Non-pigmented ciliary epithelial cell (primary cell): ENCODE measurements at regions not wholly inside any gene's neighbourhood (a gene's known extent, or its start where the extent isn't known, plus 50 kb on each side); places are given as distances from the start of the nearest gene placed in this dataset.

Source experiments
- DNase-seq: peaks from one replicate; pipeline ENCODE4 v3.0.0-alpha.2; 2010; ENCODE audit warnings: low read depth

DNA sequence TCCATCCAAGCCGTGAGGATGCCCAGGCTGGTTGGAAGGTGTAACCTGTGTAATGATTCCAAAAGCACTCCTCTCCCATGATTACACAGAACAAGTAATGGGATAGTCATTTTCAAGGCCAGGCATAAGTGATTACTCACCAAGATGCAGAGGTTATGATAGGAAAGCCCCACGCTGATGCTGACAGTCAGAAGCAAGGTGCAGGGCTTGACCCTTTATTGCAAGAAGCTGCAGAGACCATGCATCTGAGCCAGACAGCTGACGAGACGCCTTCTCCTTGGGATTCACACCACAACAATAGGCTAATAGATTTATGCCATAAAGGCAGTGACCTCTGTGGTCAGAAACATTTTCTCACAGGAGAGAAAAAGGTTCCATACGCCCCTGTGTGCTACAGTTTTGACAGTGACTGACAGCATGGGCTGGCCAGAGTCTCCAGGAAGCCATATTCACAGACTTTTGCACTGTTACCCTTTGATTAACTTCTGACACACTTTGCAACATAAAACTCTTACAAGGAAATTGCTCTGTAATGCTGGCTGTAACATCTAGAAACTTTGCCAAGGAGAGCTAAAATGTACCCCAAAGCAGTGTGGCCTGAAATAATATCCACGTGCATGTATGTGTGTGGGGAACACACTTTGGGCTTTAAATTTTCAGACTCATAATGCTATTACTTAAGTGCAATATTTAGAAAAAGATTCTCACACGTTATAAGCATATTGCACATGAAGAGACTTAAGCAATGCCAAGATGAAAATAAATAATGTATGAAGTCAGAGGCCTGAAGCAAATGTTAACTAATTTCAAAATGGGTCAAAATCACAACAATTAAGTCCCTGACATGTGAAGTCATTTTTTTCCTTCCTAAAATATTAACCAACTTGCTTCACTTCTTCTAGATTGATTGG, 1079.0 kb upstream of the TENM4 start:
- no peak for DNase-seq

DNA sequence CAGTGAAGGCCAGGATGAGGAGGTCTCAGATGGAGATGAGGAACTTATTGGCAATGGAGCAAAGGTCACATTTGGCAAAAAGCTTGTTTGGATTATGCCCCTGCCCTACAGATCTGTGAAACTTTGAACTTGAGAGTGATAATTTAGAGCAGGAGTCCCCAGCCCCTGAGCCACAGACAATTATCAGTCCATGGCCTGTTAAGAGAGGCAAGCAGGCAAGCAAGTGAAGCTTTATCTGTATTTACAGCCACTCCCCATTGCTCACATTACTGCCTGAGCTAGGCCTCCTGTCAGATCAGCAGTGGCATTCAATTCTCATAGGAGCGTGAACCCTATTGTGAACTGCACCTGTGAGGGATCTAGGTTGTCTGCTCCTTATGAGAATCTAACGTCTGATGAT, 1076.9 kb upstream of the TENM4 start:
- DNase-seq = no peak

DNA sequence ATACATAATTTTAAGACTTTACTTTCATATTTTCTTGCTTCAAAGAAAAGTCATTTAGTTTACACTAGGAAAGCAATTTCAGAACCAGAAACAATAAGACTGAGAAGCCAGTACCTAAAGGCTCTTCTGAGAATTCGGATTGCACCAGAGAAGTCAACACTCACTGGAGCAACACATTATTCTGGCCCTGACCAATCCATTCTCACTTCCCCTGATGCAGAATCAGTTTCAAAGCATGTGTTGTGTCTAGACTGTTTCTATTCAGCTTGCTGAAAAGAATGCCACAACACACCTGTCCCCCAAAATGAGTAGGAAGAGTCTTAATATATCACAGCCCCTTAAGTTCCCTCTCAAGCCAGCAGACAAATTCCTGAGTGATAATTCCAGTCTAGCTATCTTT, 1074.3 kb upstream of the TENM4 start:
- no peak for DNase-seq

DNA sequence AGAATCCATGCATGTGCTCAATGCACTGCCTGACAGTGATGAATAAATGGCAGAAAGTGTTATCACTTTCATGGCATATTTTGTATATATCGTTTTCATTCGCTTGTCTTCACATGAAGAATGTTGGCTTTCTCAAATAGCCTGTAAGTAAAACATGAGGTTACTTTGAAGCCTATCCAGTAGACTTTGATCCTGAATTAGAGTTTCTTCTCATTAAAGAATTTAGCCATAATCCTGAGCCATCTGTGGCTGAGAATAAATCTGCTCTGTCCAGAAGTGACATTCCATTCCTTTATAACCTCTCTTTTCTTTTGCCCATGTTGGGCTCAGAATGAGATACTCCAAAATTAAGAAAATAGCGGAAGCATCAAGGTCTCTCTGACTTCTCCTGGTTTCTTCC, 1071.7 kb upstream of the TENM4 start:
- DNase-seq = no peak

DNA sequence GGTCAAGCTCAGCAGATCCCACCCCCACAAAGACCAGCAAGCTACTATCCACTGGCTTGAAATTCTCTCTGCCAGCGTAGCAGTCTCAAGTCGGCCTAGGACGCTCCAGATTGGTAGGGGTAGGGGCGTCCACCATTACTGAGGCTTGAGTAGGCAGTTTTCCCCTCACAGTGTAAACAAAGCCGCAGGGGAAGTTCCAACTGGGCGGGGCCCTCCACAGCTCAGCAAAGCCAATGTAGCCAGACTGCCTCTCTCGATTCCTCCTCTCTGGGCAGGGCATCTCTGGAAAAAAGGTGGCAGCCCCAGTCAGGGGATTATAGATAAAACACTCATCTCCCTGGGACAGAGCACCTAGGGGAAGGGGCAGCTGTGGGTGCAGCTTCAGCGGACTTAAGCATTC, 1064.9 kb upstream of the TENM4 start:
- no peak for DNase-seq

DNA sequence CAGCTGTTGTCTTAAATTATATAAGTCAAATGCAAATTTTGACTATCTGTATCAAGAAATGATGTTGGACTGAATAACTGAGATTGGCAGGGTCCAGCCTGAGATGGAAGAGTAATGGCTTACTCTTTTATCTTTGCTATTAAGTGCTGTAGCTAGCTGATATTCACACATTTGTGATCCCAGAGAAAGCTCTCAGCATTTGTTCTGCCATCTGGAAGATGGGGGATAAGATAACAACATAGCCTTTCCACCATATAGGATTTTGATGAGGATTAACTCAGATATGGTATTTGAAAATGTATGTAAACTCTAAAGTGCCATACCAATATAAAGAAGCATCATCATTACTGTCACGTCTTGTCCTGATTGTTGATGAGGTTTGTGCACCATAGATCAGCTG, 1063.2 kb upstream of the TENM4 start:
- DNase-seq = no peak

DNA sequence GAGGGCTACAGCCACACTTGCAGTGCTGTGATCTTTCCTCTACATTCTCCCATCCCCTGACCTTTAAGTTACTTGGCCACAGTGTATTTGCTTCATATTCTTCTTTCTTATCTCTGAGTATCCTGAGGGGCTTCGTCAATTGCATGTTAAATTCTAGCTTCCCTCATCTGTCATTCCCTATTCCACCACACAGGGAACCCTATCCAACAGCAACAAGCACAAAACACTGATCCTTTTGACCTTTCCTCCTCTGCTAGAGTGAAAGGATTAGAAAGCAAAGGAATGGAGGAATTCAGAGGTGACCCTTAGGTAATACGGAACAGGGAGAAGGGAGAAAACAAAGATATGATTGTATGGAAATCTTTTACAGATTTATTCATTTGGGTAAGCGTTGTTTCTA, 1061.7 kb upstream of the TENM4 start:
- DNase-seq = no peak

DNA sequence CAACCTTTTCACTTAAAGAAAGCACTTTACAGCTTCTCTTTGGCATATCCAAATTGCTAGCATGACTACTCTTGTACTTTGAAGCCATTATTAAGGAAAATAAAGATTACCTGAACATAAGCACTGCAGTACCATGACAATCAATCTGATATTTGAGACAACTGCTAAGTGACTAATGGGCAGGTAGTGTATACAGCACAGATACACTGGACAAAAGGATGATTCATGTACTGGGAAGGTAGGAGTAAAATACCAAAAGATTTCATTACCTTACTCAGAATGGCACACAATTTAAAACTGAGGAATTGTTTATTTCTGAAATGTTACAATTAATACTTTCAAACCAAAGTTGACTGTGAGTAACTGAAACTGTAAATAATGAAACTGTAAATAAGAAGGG, 1054.3 kb upstream of the TENM4 start:
- no peak for DNase-seq

DNA sequence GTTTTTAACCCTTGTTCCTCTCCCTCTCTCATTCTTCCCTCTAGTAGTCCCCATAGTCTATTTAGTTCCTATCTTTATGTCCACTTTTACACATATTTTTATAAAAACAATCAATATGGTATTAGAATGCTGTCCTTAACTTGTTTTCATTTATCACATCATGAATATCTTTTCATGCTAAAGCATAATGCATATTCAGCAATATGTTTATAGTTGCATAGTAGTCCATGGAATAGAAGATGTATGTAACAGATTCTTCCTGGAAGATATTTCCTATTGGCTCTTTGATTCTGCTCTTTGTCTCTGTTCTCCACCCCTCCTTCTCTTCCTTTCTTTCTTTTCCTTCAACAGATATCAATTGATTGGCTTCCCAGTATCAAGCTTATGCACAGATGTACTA, 1047.1 kb upstream of the TENM4 start:
- DNase-seq = no peak

DNA sequence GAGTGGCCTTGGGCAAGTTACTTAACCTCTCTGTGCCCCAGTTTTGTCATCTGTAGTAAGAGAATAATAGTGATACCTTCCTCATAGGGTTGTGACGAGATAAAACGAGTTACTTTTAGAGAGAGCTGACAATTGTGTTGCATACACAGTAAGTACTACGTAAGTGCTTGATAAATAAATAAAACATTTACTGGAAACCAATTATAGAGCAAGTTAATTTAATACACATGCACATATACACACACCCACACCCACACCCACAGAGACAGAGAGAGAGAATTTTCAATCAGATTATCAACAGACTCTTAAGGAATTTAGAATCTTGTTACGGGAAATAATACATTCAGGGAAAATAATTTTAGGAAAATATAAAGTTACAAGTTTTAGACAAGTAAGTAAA, 1045.8 kb upstream of the TENM4 start:
- DNase-seq = no peak

DNA sequence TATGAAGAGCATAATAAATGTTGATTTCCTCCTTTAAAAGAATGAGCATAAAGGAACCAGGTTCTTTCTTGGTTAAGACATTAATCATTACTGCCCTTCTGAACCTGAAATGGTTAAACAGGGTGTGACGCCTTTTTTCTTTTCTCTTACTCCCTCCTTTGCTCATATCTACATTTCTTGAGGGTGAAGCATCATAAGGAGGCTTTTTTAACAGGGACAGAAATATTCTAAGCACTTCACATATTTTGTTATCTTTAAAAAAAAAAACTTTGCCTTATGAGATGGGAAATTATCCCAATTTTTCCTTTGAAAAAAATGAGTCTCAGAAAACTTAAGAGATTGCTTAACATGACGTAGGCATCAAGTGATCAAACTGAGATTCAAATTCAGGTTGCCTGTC, 1036.3 kb upstream of the TENM4 start:
- no peak for DNase-seq

DNA sequence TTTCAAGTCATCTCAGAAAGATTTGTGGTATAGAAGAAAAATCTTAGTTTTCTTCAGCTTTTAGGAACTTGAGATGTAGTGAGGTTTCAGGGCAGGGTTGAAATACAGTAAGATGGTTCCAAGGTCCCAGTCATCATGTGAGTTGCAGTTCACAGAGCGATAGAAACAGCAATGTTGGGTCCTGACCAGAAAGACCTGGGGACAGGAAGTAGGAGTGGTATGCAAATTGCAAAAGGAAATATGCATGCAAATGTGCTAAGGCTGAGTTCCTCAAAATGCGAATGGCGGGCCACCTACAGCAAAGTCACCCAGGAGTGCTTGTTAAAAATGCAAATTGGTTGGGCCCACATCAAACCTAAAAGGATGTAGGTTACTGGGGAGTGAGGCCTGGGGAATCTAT, 1032.7 kb upstream of the TENM4 start:
- no peak for DNase-seq

DNA sequence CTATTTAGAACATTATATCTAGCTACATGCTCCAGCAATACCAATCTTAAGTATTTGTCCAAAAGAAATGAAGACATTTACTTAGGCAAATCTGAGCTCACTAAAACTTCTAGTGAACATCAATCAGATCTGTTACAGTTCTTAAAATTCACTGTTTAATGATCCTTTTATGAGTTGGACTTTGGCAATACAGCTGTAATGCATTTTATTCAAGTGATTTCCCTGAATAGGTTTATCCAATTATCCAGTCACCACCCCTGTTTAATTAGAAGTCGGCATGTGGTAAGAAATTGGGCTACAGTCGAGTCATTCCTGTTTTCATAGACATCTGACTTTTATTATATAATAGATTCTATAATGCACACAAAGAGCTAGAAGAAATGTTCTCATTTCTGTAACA, 1029.0 kb upstream of the TENM4 start:
- no peak for DNase-seq

DNA sequence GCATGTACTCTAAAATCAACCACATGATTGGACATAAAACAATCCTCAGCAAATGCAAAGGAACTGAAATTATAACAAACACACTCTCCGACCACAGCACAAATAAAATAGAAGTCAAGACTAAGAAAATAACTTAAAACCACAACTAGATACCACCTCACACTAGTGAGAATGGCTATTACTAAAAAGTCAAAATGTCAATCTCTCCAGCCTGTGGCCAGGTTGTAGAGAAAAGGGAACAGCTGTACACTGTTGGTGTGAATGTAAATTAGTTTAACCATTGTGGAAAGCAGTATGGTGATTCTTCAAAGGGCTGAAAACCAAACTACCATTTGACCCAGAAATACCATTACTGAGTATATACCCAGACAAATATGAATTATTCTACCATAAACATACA, 1025.7 kb upstream of the TENM4 start:
- no peak for DNase-seq

DNA sequence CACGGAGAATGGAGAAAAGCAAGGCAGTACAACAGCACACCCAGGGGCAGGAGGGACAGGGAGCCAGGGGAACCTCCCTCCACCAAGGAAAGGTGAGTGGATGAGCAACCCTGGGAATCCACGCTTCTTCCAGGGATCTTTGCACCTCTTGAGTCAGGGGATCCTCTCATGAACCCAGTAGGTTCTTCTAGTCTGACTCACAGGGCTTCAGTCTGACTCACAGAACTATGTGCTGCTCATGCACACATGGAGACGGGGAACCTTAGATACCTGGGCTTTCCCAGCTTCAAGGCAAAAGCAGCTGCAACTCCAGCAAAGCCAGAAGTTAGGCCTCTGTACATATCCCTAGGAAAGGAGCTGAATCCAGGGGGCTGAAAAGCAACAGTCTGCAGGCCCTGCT, 1021.4 kb upstream of the TENM4 start:
- peak; percentile 31 for DNase-seq

DNA sequence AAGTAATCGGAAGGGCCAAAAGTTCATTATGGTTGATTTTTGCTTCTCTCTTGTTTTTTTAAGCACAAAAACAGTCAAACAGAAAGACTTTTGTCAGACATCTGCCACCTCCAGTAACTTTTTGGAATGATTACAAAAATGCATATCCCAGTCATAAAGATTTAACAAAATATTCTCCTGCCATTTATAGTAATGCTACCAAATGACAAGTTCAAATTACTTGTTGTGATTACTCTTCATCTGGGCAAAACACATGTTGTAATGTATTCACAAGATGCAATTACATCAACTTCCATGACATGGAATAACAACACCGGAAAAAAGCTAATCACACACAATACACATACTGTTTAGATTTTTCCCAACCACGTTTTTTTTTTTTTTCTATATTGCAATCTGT, 1017.5 kb upstream of the TENM4 start:
- no peak for DNase-seq

DNA sequence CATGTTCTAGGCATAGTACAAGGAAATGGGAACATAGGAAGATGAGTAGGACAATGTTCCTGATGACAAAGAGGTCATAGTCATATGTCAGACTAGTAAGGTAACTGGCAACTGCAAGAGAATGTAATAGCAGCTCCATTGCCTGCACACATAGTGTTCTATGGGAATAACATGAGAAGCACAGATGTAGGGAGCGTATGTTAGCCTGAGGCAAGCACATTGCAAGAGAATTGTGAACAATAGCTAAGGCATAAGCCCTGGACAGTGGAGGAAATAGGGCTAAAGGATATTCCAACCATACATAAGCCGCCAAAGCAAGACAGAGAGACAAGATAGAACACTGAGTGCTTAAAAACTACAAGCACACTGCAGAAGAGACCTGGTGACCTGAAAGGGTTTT, 1017.0 kb upstream of the TENM4 start:
- DNase-seq = no peak

DNA sequence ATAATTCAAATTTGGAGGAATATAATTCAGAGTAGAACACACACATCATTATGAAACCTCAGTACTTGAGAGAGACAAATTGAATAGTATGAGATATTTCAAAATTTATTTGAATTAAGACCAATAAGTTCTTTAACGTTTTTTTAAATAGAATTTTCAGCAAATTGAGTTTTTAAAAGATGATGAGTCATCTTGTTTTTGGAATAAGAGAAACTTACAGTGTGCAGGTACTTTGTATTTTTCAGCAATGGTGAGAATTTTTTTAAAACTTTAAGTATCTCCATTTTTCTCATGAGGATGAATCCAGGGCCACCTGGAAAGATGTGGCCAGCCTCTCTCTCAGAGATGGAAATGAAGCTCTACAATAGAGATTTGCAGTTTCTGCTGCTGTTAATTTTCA, 1015.0 kb upstream of the TENM4 start:
- DNase-seq = no peak

DNA sequence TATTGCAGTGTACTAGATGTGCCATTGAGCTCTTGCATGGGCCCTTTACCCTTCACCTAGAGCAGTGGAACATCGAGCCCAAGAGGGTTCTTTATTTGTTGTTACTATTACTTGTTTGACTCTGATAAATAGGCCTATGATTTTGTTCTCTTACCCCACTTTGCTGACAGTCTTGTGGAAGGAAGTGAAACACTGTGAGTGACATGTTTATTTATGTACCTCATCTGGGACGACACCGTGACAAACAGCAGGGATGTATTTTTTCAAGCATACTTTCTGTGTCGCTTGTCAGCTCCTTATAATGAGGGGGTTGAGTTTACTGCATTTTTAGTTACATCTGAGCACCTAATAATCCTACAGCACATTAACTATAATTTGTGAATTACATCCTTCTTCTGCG, 1010.3 kb upstream of the TENM4 start:
- DNase-seq = no peak

DNA sequence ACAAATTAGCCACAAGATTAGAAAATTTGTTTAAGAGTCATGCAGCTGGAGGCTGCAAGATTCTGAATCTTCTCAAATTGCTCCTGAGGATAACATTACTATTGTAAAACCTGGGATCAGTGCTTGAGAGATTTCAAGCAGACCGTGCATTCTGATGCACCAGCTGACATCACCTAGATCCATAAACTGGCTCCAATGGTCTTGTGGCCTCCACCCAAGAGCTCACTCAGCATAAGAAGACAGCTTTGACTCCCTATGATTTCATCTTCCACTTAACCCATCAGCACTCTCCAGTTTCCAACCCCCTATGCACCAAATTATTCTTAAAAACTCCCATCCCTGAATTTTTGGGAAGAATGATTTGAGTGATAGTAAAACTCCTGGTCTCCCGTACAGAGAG, 1007.9 kb upstream of the TENM4 start:
- DNase-seq = no peak

DNA sequence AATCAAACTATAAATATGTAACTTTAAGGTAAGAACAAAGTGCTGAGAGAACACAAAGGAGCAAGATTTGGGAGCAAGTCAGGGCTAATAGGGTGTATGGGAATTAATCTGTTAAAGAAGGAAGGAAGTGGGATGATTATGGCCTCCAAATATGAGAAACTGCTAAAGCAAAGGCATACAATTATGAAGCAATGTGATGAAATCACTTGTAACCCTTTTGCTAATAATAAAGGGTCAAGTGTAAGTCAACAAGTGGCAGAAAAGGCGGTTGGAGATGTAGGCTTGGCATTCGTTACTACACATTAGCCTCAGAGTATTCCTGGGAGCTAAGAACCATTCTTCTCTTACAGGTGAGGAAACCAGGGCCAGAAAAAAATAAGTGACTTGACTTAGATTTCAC, 1002.3 kb upstream of the TENM4 start:
- peak; percentile 15 for DNase-seq

DNA sequence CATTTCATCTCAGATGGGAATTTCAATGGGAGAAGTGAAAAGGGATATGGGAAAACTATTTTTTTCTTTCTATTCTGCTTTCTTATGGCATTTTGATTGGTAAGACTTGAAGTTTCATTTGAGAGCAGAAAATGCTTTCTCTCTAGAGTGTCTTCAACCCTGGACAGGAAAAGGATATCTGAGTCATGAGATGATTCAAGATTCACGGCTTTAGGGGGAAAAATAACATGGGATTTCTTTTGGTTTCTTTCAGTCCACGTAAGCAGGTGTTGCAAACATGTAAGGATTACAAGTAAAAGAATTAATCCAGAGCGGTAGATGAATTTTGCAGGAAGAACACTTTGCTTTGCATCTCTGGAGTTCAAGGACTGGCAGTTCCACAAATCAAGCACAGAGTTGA, 1001.0 kb upstream of the TENM4 start:
- DNase-seq = peak; percentile 19

DNA sequence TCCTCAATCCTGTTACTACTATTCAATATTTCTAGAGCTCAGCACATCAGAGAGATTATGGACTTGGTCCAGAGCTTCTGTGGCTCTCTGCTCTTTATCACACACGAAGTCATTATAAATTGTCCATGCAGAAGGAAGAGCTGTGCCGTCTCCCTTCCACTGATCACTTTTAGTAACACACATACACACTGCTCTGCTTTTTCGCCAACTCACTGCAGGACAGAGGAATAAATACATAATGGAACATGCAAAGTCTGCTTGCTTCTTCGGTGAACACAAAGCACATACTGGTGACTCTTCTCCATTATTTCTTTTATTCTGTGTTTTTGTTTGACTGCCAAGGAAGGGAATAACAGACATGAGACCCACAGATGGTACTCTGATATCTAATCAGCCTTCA, 1000.0 kb upstream of the TENM4 start:
- no peak for DNase-seq

DNA sequence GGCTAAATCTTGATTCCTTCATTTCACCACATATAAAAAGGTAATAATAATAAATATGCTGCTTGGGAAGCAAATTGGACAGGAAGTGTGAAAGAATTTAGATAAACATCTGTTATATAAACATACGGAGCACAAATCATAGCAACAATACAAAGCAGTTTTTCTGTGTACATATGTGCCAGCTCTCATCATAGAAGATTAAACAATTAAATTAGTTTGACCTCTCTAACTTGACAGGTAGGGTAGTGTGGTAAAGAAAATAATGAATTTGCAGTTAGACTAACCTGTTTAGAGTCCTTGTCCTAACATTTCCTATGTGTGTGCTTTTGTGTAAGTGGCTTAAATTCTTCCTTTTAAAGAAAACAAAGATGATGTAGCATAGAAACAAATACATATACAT, 995.7 kb upstream of the TENM4 start:
- DNase-seq = no peak
